Endothelial cell of umbilical vein (primary cell): ENCODE measurements at regions not wholly inside any gene's neighbourhood (a gene's known extent, or its start where the extent isn't known, plus 50 kb on each side); places are given as distances from the start of the nearest gene placed in this dataset.

Experiments
- EZH2 ChIP-seq: IDR thresholded peaks from 2 replicates; pipeline ENCODE4 v1.6.1; 2012; ENCODE audit warnings: borderline replicate concordance, low read depth, mild to moderate bottlenecking, moderate library complexity, low read length, inconsistent platforms; ENCODE audit not compliant: severe bottlenecking
- POLR2A ChIP-seq: IDR thresholded peaks from 2 replicates; pipeline ENCODE4 v1.6.1; 2012; ENCODE audit warnings: low read depth, mild to moderate bottlenecking, control low read depth, low read length

- TF ChIP-seq POLR2A (no peak), EZH2 (no peak)
These were observed 527.5 kb upstream of the DAB1 start for GRCh38 chr1:57951390-57951789.
